HUES48 (cell line): ENCODE measurements at regions not wholly inside any gene's neighbourhood (a gene's known extent, or its start where the extent isn't known, plus 50 kb on each side); places are given as distances from the start of the nearest gene placed in this dataset.

Experiments
- H3K27ac ChIP-seq: one replicate; pipeline ENCODE4 v1.7.0; 2013; ENCODE audit warnings: low read depth, low read length, inconsistent platforms
- H3K27me3 ChIP-seq: 2 replicates; pipeline ENCODE4 v1.6.1; 2013; ENCODE audit warnings: mild to moderate bottlenecking, low read length; ENCODE audit not compliant: control insufficient read depth, insufficient read depth
- H3K36me3 ChIP-seq: 2 replicates; pipeline ENCODE4 v1.6.1; 2013; ENCODE audit warnings: low read length; ENCODE audit not compliant: control insufficient read depth, insufficient read depth
- H3K4me1 ChIP-seq: 2 replicates; pipeline ENCODE4 v1.6.1; 2013; ENCODE audit warnings: mild to moderate bottlenecking, low read length; ENCODE audit not compliant: control insufficient read depth, insufficient read depth
- H3K4me3 ChIP-seq: 2 replicates; pipeline ENCODE4 v1.5.1; 2013; ENCODE audit warnings: mild to moderate bottlenecking, low read depth, low read length
- H3K9ac ChIP-seq: 2 replicates; pipeline ENCODE4 v1.6.1; 2013; ENCODE audit warnings: mild to moderate bottlenecking, low read depth, low read length, moderate library complexity
- H3K9me3 ChIP-seq: 2 replicates; pipeline ENCODE4 v1.6.1; 2013; ENCODE audit warnings: low read length; ENCODE audit not compliant: control insufficient read depth, insufficient read depth

DNA sequence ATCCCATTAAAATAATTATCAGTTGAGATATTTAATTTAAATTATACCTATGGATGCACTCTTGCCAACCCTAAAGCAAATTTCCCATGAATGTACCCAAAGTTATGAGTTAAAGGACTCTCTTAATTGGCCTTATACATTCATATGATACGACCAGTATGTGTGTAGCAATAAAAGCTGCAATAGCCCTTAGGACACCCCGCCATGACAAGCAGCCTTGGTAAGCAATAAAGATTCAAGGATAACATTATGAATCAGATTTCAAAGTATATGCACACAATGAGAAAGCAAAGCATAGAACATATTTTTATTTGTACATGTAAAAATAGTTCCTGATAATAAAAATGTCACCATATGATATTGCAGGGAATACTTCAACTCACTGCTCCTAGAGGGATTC, 1699.3 kb upstream of the CDH9 start:
- H3K4me3 ChIP-seq = no peak overlapping the region
- no peaks in the 10 kb centered on the region for H3K27me3 ChIP-seq
- H3K9ac ChIP-seq = no peak overlapping the region
- no peaks in the 10 kb centered on the region for H3K9me3 ChIP-seq
- no peaks in the 10 kb centered on the region for H3K36me3 ChIP-seq
- no peak overlapping the region for H3K27ac ChIP-seq
- H3K4me1 ChIP-seq = peaks cover 14% of the 10 kb centered on the region

DNA sequence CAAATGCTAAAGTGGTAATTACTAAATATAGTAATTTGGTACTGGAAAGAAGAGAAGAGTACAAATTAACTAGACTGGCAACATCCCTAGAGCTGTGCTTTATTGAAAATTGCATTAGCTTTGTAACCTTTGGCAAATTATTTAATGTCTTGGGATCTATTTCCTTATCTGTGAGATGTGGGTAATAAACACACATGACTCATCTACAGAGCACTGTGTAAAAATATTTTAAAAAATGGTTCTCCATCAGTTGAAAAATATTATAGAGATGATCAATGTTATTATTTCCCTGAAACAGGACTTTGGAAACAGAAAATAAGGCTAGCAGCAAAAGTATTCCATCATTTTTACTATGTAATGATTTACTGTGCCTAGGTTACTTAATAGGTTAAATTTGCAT, 1698.8 kb upstream of the CDH9 start:
- Histone ChIP-seq H3K27ac (no peak overlapping the region), H3K4me1 (peaks cover 14% of the 10 kb centered on the region), H3K9me3 (no peaks in the 10 kb centered on the region), H3K36me3 (no peaks in the 10 kb centered on the region), H3K27me3 (no peaks in the 10 kb centered on the region), H3K4me3 (no peak overlapping the region), H3K9ac (no peak overlapping the region)

GRCh38 chr5:28734396-28734795, 1696.0 kb upstream of the CDH9 start:
- Histone ChIP-seq H3K36me3 (no peaks in the 10 kb centered on the region), H3K27ac (no peak overlapping the region), H3K9ac (no peak overlapping the region), H3K4me3 (no peak overlapping the region), H3K9me3 (no peaks in the 10 kb centered on the region), H3K27me3 (no peaks in the 10 kb centered on the region), H3K4me1 (peaks cover 14% of the 10 kb centered on the region)

DNA sequence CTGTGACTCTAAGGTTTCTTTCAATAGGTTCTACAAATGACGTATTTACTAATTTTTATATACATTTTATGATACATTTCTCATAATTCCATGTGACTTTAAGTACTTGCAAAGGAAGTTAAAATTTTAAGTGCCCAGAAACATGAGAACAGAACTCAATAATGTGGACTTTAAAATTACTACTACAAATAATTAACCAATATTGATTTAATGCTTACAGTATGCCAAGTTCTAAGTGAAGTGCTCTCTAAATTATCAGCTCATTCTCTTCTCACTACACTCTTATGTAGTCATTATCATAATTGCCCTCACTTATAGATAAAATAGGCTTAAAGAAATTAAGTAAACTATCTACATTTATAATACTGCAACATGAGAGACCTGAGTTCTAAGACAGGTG, 1690.7 kb upstream of the CDH9 start:
- Histone ChIP-seq H3K9me3 (no peaks in the 10 kb centered on the region), H3K27me3 (no peaks in the 10 kb centered on the region), H3K27ac (no peak overlapping the region), H3K4me3 (no peak overlapping the region), H3K9ac (no peak overlapping the region), H3K36me3 (no peaks in the 10 kb centered on the region), H3K4me1 (peaks cover 7% of the 10 kb centered on the region)

GRCh38 chr5:28726815-28727214, 1688.4 kb upstream of the CDH9 start:
- no peak overlapping the region for H3K27ac ChIP-seq
- no peaks in the 10 kb centered on the region for H3K27me3 ChIP-seq
- no peak overlapping the region for H3K9ac ChIP-seq
- no peaks in the 10 kb centered on the region for H3K36me3 ChIP-seq
- no peaks in the 10 kb centered on the region for H3K9me3 ChIP-seq
- no peaks in the 10 kb centered on the region for H3K4me1 ChIP-seq
- no peak overlapping the region for H3K4me3 ChIP-seq

GRCh38 chr5:28725001-28725400, 1686.6 kb upstream of the CDH9 start:
- H3K9me3 ChIP-seq = no peaks in the 10 kb centered on the region
- no peak overlapping the region for H3K4me3 ChIP-seq
- H3K27me3 ChIP-seq = no peaks in the 10 kb centered on the region
- H3K36me3 ChIP-seq = no peaks in the 10 kb centered on the region
- H3K9ac ChIP-seq = no peak overlapping the region
- no peaks in the 10 kb centered on the region for H3K4me1 ChIP-seq
- H3K27ac ChIP-seq = no peak overlapping the region

GRCh38 chr5:28714907-28715698, 1676.7 kb upstream of the CDH9 start:
- H3K27me3 ChIP-seq = no peaks in the 10 kb centered on the region
- H3K36me3 ChIP-seq = no peaks in the 10 kb centered on the region
- H3K9me3 ChIP-seq = no peaks in the 10 kb centered on the region
- H3K4me3 ChIP-seq = no peak overlapping the region
- H3K27ac ChIP-seq = no peak overlapping the region
- no peaks in the 10 kb centered on the region for H3K4me1 ChIP-seq
- H3K9ac ChIP-seq = no peak overlapping the region

- H3K27me3 ChIP-seq = no peaks in the 10 kb centered on the region
Observed at GRCh38 chr5:28710360-28710759, 1672.0 kb upstream of the CDH9 start.

DNA sequence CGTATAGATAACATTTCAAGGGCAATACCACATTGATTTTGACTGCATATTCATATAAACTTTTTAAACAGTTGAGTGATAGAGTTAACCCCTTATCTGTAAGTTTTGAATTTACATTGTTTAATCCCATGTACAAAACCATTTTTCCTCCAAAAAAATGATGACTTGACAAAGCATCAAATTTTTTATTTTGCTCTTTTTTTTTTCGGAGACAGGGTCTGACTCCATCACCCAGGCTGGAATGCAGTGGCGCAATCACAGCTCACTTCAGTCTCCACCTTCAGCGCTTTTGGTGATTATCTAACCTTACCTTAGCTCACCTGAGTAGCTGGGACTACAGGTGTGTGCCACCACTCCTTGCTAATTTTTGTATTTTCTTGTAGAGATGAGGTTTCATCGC, 1670.1 kb upstream of the CDH9 start:
- H3K9ac ChIP-seq = no peak overlapping the region
- no peak overlapping the region for H3K4me3 ChIP-seq
- no peak overlapping the region for H3K27ac ChIP-seq
- H3K9me3 ChIP-seq = no peaks in the 10 kb centered on the region
- H3K36me3 ChIP-seq = no peaks in the 10 kb centered on the region
- H3K27me3 ChIP-seq = no peaks in the 10 kb centered on the region
- peaks cover 10% of the 10 kb centered on the region; the same call in 1 of the 2 replicates for H3K4me1 ChIP-seq

More at GRCh38 chr5:28710360-28710759, 1672.0 kb upstream of the CDH9 start:
- H3K27ac ChIP-seq = no peak overlapping the region
- no peaks in the 10 kb centered on the region for H3K4me1 ChIP-seq
- H3K36me3 ChIP-seq = no peaks in the 10 kb centered on the region
- H3K9me3 ChIP-seq = no peaks in the 10 kb centered on the region
- H3K4me3 ChIP-seq = no peak overlapping the region
- no peak overlapping the region for H3K9ac ChIP-seq

- Histone ChIP-seq H3K9ac (no peak overlapping the region), H3K27ac (no peak overlapping the region), H3K4me1 (peaks cover 13% of the 10 kb centered on the region; the same call in 1 of the 2 replicates), H3K27me3 (no peaks in the 10 kb centered on the region), H3K36me3 (no peaks in the 10 kb centered on the region), H3K4me3 (no peak overlapping the region), H3K9me3 (no peaks in the 10 kb centered on the region)
Observed at GRCh38 chr5:28707706-28708105, 1669.3 kb upstream of the CDH9 start.

GRCh38 chr5:28703651-28704260, 1665.4 kb upstream of the CDH9 start:
- Histone ChIP-seq H3K9ac (no peak overlapping the region), H3K36me3 (no peaks in the 10 kb centered on the region), H3K27me3 (no peaks in the 10 kb centered on the region), H3K9me3 (no peaks in the 10 kb centered on the region), H3K4me3 (no peak overlapping the region), H3K27ac (no peak overlapping the region), H3K4me1 (peaks cover 13% of the 10 kb centered on the region; the same call in 1 of the 2 replicates)
